Mesothelial cell of epicardium (in vitro differentiated cells): ENCODE measurements at regions not wholly inside any gene's neighbourhood (a gene's known extent, or its start where the extent isn't known, plus 50 kb on each side); places are given as distances from the start of the nearest gene placed in this dataset.

Experiments used
- DNase-seq, 2 experiments: peaks; one replicate each; pipeline ENCODE4 v3.0.0; 2021; ENCODE audit warnings: low spot score in 2 of 2; ENCODE audit not compliant: unreplicated experiment in 2 of 2
- H3K27ac Mint-ChIP-seq: 2 replicates; pipeline ENCODE4 v1.8.0; 2021; ENCODE audit warnings: mixed read lengths
- H3K27me3 Mint-ChIP-seq: 2 replicates; pipeline ENCODE4 v1.8.0; 2021; ENCODE audit warnings: low read depth, mixed read lengths
- H3K36me3 Mint-ChIP-seq: 2 replicates; pipeline ENCODE4 v1.8.0; 2021; ENCODE audit warnings: mixed read lengths
- H3K4me1 Mint-ChIP-seq: 2 replicates; pipeline ENCODE4 v1.8.0; 2021; ENCODE audit warnings: mixed read lengths
- H3K4me3 Mint-ChIP-seq: 2 replicates; pipeline ENCODE4 v1.8.0; 2021; ENCODE audit warnings: mild to moderate bottlenecking, moderate library complexity, mixed read lengths
- H3K9me3 Mint-ChIP-seq: 2 replicates; pipeline ENCODE4 v1.8.0; 2021; ENCODE audit warnings: mixed read lengths
- TF ChIP-seq, protein P1 (sequence below): fragments of 200-600 bp; sonication (generic); IDR thresholded peaks from one replicate; pipeline ENCODE4 v1.5.0; 2021; ENCODE audit warnings: antibody characterized with exemption; ENCODE audit not compliant: unreplicated experiment

DNA sequence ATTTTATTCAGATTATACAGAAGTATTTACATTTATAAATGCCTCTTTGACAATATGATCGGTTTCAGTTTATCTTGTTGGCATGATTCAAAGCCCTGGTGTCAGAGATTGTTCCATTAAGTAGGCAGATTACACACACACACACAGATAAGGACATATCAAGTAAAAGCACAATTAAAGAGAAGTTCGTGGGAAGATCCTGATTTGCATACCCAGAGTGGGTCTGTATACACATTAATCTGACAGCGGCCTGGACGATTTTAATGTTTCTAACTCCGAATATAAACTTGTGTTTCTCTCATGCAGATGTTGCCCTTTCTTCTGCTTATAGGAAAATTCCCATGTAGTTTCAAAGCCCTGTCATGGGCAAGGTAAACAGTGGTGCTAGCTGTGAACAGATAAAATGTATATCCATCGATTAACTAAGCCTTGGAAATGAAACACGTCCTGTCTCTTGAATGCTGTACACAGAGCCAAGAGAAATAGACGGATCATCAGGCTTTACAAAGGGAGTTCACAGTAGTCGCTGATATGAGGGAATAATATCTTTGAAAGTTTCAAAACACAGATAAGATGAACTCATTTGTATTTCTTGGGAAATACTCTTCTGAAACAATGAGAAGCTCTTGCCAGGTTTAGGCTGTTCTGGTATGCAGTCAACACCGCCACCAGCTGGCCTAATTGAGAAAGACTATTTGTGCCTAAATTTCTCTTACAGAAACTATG is 108.2 kb upstream of the GMDS start:
- peaks cover 2% of the 10 kb centered on the region for H3K36me3 Mint-ChIP-seq
- H3K27me3 Mint-ChIP-seq = peaks cover 22% of the 10 kb centered on the region
- H3K9me3 Mint-ChIP-seq = no peaks in the 10 kb centered on the region
- no peak overlapping the region for H3K4me3 Mint-ChIP-seq
- peak overlapping the region; percentile 28 for H3K27ac Mint-ChIP-seq
- TF ChIP-seq, protein P1, sequence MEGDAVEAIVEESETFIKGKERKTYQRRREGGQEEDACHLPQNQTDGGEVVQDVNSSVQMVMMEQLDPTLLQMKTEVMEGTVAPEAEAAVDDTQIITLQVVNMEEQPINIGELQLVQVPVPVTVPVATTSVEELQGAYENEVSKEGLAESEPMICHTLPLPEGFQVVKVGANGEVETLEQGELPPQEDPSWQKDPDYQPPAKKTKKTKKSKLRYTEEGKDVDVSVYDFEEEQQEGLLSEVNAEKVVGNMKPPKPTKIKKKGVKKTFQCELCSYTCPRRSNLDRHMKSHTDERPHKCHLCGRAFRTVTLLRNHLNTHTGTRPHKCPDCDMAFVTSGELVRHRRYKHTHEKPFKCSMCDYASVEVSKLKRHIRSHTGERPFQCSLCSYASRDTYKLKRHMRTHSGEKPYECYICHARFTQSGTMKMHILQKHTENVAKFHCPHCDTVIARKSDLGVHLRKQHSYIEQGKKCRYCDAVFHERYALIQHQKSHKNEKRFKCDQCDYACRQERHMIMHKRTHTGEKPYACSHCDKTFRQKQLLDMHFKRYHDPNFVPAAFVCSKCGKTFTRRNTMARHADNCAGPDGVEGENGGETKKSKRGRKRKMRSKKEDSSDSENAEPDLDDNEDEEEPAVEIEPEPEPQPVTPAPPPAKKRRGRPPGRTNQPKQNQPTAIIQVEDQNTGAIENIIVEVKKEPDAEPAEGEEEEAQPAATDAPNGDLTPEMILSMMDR = peak; percentile 77
- H3K4me1 Mint-ChIP-seq = peaks cover 13% of the 10 kb centered on the region
- peak in 1 of 2 experiments; percentile 71 for DNase-seq

DNA sequence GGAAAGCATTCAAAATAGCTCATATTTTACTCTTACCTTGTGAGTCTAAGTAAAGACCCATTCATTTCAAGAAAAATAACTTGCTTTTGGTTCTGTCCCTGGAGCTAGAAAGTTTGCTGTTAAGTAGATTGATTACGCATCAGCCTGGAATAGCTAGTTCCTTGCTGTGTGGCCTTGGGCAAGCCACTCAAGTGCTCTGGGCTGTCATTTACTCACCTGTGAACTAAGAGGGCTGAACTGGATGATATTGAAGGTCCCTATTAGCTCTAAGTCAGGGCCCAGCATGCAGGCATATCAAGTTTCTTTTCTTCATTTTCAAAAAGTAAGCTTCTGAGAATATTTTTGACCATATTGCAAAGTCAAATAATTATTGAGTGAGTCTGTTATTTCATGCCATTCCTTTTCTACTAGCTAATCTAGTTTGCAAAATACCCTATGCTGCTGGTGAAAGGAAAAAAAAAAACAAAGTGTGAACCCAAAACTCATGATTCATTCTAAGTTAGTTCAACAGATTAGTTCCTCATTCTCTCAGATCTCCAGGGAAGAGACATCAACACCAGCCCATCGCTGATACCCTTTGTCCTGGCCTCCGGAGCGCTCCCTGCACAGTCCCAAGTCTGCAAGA is 106.5 kb upstream of the GMDS start:
- TF ChIP-seq, protein P1 = no peak
- no peak overlapping the region for H3K4me3 Mint-ChIP-seq
- H3K9me3 Mint-ChIP-seq = no peaks in the 10 kb centered on the region
- no peaks in the 10 kb centered on the region for H3K36me3 Mint-ChIP-seq
- H3K27ac Mint-ChIP-seq = no peak overlapping the region
- peaks cover 22% of the 10 kb centered on the region for H3K27me3 Mint-ChIP-seq
- DNase-seq = no peak
- H3K4me1 Mint-ChIP-seq = peaks cover 13% of the 10 kb centered on the region

DNA sequence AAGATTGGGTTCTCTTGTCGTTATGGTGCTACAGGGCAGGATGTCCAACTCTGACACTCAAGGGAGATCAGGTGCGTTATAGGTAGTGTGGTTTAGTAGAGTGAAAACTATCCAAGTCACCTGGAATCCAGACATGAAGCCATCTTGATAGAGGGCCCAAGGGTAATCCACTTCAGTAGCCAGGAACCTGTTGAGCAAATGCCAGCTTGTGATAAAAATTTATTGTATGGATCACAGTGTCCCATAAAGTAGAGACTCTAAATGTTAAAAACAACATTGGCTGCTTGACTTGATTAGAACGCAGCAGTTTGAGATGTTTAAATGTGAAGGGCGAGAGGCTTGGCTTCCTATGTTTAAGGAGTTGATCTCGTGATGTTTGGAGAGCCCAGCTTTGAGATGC is 105.7 kb upstream of the GMDS start:
- H3K27ac Mint-ChIP-seq = no peak overlapping the region
- no peaks in the 10 kb centered on the region for H3K9me3 Mint-ChIP-seq
- no peak for DNase-seq
- H3K4me1 Mint-ChIP-seq = peaks cover 13% of the 10 kb centered on the region
- H3K4me3 Mint-ChIP-seq = no peak overlapping the region
- H3K27me3 Mint-ChIP-seq = peaks cover 18% of the 10 kb centered on the region
- no peaks in the 10 kb centered on the region for H3K36me3 Mint-ChIP-seq
- TF ChIP-seq, protein P1 = no peak

DNA sequence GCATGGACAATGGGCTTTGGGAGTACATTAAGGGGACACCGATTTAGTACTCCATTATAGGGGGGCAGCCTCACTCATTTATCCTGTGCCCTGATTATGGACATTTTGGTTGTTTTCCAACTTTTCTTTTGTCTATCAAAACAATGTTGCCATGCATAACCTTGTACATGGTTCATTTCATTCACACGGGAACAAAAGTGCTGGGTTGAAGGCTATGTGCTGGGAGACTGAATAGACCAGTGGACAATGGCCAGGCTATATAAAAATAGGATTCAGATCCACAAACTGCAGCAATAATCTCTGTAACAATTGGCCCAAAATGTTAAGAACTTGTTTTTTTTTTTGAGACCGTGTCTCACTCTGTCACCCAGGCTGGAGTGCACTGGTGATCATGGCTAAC is 100.7 kb upstream of the GMDS start:
- H3K4me3 Mint-ChIP-seq = no peak overlapping the region
- peaks cover 14% of the 10 kb centered on the region for H3K9me3 Mint-ChIP-seq

DNA sequence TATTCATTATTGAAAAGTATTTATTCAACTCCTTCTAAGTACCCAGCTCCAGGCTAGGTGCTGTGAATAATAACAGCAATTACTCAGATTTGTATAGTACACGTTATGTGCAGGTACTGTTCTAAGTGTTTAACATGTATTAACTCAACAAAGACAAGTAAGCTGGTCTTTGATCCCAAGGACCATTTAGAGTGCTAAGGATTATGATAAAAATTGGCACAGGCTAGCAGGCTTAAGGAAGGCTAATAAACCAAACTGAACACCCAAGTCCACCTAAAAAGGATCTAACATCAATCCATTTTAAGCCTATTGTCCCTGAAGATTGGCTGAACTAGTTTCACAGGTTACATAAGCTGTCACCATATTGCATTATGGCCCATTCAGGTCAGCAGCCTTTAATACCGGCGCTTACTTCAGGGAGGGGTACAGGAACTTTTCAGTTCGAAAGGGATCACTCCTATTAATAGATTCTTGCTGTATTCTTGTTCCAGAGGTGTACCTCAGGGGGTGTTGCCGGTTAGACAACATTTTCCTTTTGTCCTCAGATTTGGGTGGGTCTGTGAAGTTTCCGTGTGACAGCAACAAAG is 99.0 kb upstream of the GMDS start:
- Mint-ChIP-seq H3K27ac (no peak overlapping the region), H3K27me3 (peaks cover 2% of the 10 kb centered on the region), H3K4me1 (no peaks in the 10 kb centered on the region), H3K36me3 (no peaks in the 10 kb centered on the region), H3K4me3 (no peak overlapping the region), H3K9me3 (peaks cover 30% of the 10 kb centered on the region)
- no peak for DNase-seq
- TF ChIP-seq, protein P1 = no peak

More for the DNA sequence above, 100.7 kb upstream of the GMDS start:
- Mint-ChIP-seq H3K27ac (no peak overlapping the region), H3K4me1 (no peaks in the 10 kb centered on the region), H3K36me3 (no peaks in the 10 kb centered on the region), H3K27me3 (peaks cover 2% of the 10 kb centered on the region)
- no peak for DNase-seq
- TF ChIP-seq, protein P1 = no peak
